ENCODE measurements at regions not wholly inside any gene's neighbourhood (a gene's known extent, or its start where the extent isn't known, plus 50 kb on each side); places are given as distances from the start of the nearest gene placed in this dataset.

- no peaks in the 10 kb centered on the region for H3K27me3 Mint-ChIP-seq (ENCODE audit: insufficient read depth, unreplicated experiment)
- no TSS peak for BruUV-seq (replicated peaks)
- DNase-seq (ENCODE audit: unreplicated experiment), result peak; percentile 87
- H3K27ac Mint-ChIP-seq (ENCODE audit: low read depth, unreplicated experiment), result peak overlapping the region; percentile 57
- no peak for TF ChIP-seq CTCF (IDR thresholded peaks at IDR 0.05; ENCODE audit: unreplicated experiment)
- POLR2A ChIA-PET, result interaction anchor here (1.3 to 2.2 kb wide), 4 partner anchors 10 to 41 kb away, joined by 3 to 9 read pairs (median 4); no protein-coding TSS in a partner anchor
- CTCF ChIA-PET, result interaction anchor here (0.6 to 1.0 kb wide), 2 partner anchors 22 to 898 kb away, joined by 3 to 5 read pairs; no protein-coding TSS in a partner anchor
- H3K4me3 Mint-ChIP-seq (ENCODE audit: unreplicated experiment), result no peak overlapping the region
- no peaks in the 10 kb centered on the region for H3K36me3 Mint-ChIP-seq (ENCODE audit: insufficient read depth, unreplicated experiment)
- peaks cover 21% of the 10 kb centered on the region for H3K4me1 Mint-ChIP-seq (ENCODE audit: insufficient read depth, unreplicated experiment)
- H3K9me3 Mint-ChIP-seq (ENCODE audit: unreplicated experiment), result peaks cover 8% of the 10 kb centered on the region
- intact Hi-C loops (cut with micrococcal nuclease), result loop anchor here (5.0 kb wide), 1 partner anchor 322 kb away; no protein-coding TSS in a partner anchor
Measured at GRCh38 chr2:144583741-144584453, 64.0 kb upstream of the ZEB2 start.

GRCh38 chr2:144583381-144583729, 63.4 kb upstream of the ZEB2 start:
- Mint-ChIP-seq H3K4me1 (ENCODE audit: insufficient read depth, unreplicated experiment) (peaks cover 21% of the 10 kb centered on the region), H3K36me3 (ENCODE audit: insufficient read depth, unreplicated experiment) (no peaks in the 10 kb centered on the region), H3K4me3 (ENCODE audit: unreplicated experiment) (no peak overlapping the region), H3K9me3 (ENCODE audit: unreplicated experiment) (peaks cover 8% of the 10 kb centered on the region), H3K27me3 (ENCODE audit: insufficient read depth, unreplicated experiment) (no peaks in the 10 kb centered on the region), H3K27ac (ENCODE audit: low read depth, unreplicated experiment) (no peak overlapping the region)
- TF ChIP-seq CTCF (IDR thresholded peaks at IDR 0.05; ENCODE audit: unreplicated experiment), result no peak
- no TSS peak for BruUV-seq (replicated peaks)
- intact Hi-C loops (cut with micrococcal nuclease), result loop anchor here (5.0 kb wide), 1 partner anchor 321 kb away; no protein-coding TSS in a partner anchor
- no peak for DNase-seq (ENCODE audit: unreplicated experiment)
- ChIA-PET POLR2A (interaction anchor here (0.8 to 2.2 kb wide), 3 partner anchors 11 to 42 kb away, joined by 3 to 9 read pairs (median 4); no protein-coding TSS in a partner anchor), CTCF (interaction anchor here (0.6 to 1.0 kb wide), 3 partner anchors 22 to 899 kb away, joined by 3 to 5 read pairs (median 4); no protein-coding TSS in a partner anchor)

- Mint-ChIP-seq H3K4me3 (ENCODE audit: unreplicated experiment) (no peak overlapping the region), H3K27me3 (ENCODE audit: insufficient read depth, unreplicated experiment) (no peaks in the 10 kb centered on the region), H3K27ac (ENCODE audit: low read depth, unreplicated experiment) (no peak overlapping the region), H3K9me3 (ENCODE audit: unreplicated experiment) (peaks cover 8% of the 10 kb centered on the region), H3K36me3 (ENCODE audit: insufficient read depth, unreplicated experiment) (no peaks in the 10 kb centered on the region), H3K4me1 (ENCODE audit: insufficient read depth, unreplicated experiment) (peaks cover 21% of the 10 kb centered on the region)
- CTCF ChIA-PET, result interaction anchor here (0.6 to 1.0 kb wide), 3 partner anchors 21 to 899 kb away, joined by 3 to 5 read pairs (median 4); no protein-coding TSS in a partner anchor
- no TSS peak for BruUV-seq (replicated peaks)
- POLR2A ChIA-PET, result interaction anchor here (0.8 to 2.2 kb wide), 4 partner anchors 12 to 42 kb away, joined by 3 to 9 read pairs (median 6); no protein-coding TSS in a partner anchor
- no peak for TF ChIP-seq CTCF (IDR thresholded peaks at IDR 0.05; ENCODE audit: unreplicated experiment)
- no peak for DNase-seq (ENCODE audit: unreplicated experiment)
- intact Hi-C loops (cut with micrococcal nuclease), result loop anchor here (5.0 kb wide), 1 partner anchor 321 kb away; no protein-coding TSS in a partner anchor
Measured at GRCh38 chr2:144582651-144583380, 62.9 kb upstream of the ZEB2 start.

All from MCF 10A (cell line).